ENCODE measurements at regions not wholly inside any gene's neighbourhood (a gene's known extent, or its start where the extent isn't known, plus 50 kb on each side); places are given as distances from the start of the nearest gene placed in this dataset.

DNA sequence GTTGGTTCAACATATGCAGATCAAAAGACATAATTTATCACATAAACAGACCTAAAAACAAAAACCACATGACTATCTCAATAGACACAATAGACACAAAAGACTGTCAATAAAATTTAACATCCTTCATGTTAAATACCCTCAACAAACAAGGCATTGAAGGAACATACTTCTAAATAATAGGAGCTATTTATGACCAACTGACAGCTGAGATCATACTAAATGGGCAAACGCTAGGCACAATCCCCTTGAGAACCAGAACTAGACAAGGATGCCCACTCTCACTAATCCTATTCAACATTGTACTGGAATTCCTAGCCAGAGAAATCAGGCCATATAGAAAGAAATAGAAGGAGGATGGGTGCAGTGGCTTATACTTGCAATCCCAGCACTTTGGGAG is 50.3 kb upstream of the GLYAT start:
- in situ Hi-C loops (cut with MboI; ENCODE audit: low pct_unique_long_range_greater_than_20kb in 2 of 9, low sequenced_read_pairs in 9 of 9, unreplicated experiment in 9 of 9), result loop anchor here in 3 of 9 experiments (10.0 to 25.0 kb wide), 4 partner anchors 95 to 220 kb away; no protein-coding TSS in a partner anchor
- Histone ChIP-seq H3K4me3 (no peak overlapping the region), H3K4me1 (replicated peaks in 1 of 2) (no peaks in the 10 kb centered on the region)

More for the DNA sequence above, 50.3 kb upstream of the GLYAT start:
- ATAC-seq (replicated peaks in 6 of 8), result peak in 1 of 8 experiments; percentile 18
- 80 to 100% methylated on average over 1 of the region's 1 CpG; no CpG with 5 or more reads in 8 of the 10 experiments for WGBS, 10 experiments
- H3K27ac ChIP-seq, result no peak overlapping the region
